Right kidney (tissue), 1 donor: ENCODE measurements at regions not wholly inside any gene's neighbourhood (a gene's known extent, or its start where the extent isn't known, plus 50 kb on each side); places are given as distances from the start of the nearest gene placed in this dataset.

Experiments used
- DNase-seq: peaks from one replicate; pipeline ENCODE4 v3.0.0-alpha.2; 2016

DNA sequence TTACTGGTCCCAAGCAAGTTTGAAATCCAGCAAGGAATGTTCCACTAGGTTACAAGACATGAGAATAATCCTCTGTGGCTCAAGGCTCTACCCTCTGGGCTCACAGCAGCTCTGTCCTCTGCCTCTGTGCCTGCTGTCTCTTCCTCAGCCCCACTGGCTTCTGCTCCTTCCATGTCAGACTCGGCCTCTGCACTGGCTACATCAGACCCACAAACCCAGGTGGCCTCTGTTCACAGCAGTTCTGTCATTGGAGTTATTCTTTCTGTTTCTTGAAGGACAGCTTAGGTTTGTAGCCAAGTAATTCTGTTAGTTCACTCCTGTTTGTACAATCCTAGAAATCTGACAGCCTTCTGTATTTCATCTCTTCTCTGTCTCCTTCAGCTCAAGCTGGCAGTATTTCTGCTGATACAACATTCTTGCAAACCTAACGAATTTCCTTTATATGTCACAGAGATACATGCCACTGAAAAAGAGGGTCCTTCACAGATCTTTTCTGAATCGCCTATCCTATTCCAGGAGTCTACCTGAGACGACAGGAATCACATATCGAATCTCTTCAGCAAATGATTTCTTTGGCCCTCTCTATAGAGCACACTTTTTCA lies 227.8 kb upstream of the PLSCR5 start:
- no peak for DNase-seq

DNA sequence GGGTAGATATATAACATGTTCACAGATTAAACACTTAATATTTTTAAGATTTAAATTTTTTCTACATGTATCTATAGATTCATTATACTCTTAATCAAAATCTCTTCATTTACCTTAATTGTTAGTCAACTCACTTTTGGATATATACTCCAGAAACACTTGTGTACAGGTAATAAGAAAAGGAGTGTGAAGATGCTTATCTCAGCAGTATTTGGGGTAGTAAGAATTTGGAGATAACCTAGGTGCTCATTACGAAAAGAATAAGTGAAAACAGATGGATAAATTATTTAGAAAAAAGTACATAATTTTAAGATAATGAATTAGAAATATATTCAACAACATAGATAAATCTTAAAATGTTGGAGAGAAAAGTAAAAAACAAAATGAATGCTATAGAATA lies 226.5 kb upstream of the PLSCR5 start:
- DNase-seq: no peak

DNA sequence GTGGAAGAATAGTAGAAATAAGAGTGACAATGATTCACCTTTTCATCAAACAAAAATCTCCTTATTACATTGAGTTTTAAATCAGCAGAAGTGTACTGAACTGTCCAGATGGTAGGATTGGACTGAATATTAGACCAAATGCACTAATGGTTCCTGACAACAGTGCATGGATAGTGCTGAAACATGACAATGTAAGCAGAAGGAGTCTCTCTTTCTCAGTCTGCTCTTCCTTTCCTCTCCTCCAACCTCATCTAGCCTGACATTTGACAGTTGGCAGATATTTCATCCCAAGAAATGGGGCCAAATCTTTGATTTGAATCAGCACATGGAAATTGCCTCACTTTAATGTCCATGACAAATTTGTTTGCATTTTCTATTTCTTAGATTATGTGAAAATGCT lies 225.1 kb upstream of the PLSCR5 start:
- DNase-seq: no peak

DNA sequence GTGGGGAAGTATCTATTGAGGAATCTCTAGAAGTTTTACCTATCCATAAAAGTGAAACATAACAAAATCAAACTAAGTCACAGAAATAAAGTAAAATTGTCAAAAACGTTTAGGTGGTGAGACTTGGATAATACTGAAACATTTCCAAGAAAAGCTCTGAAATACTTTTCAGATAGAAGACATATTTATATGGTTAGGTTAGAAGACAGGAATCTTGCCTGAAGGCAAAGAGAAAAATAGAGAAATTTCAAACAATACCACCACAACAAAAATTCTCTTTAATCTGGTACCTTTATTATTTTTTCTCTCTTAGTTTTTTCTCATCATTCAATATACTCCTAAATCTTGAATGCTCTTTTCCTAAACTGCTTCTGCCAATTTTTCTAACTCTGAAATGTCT lies 222.7 kb upstream of the PLSCR5 start:
- DNase-seq: no peak

- no peak for DNase-seq
Observed at GRCh38 chr3:146823622-146824021, 218.5 kb upstream of the PLSCR5 start.

- DNase-seq: no peak
Observed at GRCh38 chr3:146818866-146819265, 213.7 kb upstream of the PLSCR5 start.

- DNase-seq: no peak
Observed at GRCh38 chr3:146818301-146818700, 213.2 kb upstream of the PLSCR5 start.

DNA sequence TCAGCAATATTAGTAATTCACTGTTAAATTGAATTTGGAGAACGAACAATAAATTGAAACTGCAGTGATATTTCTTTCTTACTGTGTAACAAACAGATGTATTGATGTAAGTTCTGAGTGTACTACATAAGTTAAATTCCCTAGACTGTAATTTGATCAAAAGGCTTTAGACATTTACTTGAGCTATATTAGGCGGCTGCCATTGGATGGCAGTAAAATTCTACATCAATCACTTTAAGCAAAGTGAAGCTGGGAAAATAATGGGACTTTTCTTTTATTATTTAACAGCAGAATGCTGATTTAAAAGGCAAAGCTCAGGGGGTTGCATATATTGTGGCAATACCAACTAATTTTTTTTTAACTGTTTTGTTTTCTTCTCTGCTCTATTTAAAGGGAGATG lies 212.6 kb upstream of the PLSCR5 start:
- DNase-seq: no peak

DNA sequence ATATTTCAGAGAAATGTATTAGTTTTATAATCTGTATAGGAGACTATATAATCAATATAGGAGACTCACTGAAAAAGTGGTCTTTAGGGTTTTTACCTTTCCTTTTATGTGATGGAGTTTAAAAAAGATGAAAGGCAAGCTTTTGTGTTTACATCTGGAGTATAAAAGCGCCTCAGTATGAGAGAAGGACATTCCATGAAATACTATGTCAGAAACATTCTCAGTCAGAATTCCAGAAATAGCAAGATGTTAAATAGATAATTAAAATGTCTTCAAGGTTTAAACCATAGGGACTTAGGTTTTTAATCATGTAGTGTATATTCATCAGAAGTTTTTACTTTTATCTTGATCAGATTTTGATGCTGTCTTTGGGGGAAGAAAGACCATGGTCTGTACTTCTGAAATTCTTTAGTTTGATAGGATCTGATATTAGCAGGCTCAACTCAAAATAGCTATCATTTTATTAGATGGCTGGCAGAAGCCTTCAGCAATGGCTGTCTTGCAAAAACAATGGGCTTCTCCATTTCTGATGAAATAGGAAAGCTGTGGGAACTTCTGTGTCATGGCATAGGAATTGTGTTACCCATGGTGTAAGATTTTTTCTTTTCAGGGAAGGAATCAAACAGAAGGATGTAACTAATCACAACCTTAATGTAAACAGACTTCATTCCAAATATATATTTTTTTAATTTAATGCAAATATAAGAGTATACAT lies 209.6 kb upstream of the PLSCR5 start:
- no peak for DNase-seq

- no peak for DNase-seq
Observed at GRCh38 chr3:146813496-146813895, 208.3 kb upstream of the PLSCR5 start.

GRCh38 chr3:146803745-146804144 lies 198.6 kb upstream of the PLSCR5 start:
- DNase-seq: peak; percentile 10

GRCh38 chr3:146801492-146801891 lies 196.3 kb upstream of the PLSCR5 start:
- DNase-seq: no peak

GRCh38 chr3:146800484-146800883 lies 195.3 kb upstream of the PLSCR5 start:
- DNase-seq: no peak

GRCh38 chr3:146796078-146796477 lies 190.9 kb upstream of the PLSCR5 start:
- DNase-seq: no peak

DNA sequence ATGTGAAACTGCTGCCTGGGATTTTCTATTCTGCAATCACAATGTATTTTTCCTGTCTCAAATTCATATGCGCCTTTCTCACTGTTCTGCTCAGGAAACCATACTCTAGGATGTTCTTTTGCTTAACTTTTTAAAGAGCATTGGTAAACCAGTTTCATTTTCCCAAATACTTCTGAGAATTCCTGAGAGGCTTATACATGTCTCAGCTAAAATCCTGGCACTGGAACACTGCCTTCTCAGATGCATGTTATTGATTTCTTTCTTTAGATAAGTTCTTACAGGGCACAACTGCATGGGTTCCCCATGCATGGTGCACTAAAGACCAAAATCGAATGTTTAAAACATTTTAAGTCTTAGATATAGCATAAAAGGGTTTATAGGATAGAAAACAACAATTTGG lies 178.3 kb upstream of the PLSCR5 start:
- no peak for DNase-seq

- no peak for DNase-seq
Observed at GRCh38 chr3:146781606-146782005, 176.5 kb upstream of the PLSCR5 start.

DNA sequence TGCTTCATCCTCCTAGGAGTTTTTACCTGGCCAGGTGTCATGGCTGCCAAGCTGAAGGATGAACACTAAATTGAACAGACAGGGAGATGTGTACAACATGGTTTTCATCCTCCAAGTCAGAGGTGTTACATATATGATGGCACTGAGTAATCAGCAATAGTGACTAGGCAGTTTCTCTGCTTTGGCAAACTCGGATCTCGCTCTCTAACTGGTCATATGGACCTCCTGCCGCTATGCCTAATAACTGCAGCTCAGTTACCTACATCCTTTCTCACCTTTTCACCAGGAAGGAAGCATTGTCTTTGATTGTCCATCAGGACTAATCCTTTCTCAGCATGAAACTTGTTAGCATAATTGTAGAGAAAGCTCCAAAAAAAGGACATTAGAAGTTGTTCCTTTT lies 175.9 kb upstream of the PLSCR5 start:
- no peak for DNase-seq

- DNase-seq: no peak
Observed at GRCh38 chr3:146780251-146780650, 175.1 kb upstream of the PLSCR5 start.

- DNase-seq: no peak
Observed at GRCh38 chr3:146777941-146778340, 172.8 kb upstream of the PLSCR5 start.

DNA sequence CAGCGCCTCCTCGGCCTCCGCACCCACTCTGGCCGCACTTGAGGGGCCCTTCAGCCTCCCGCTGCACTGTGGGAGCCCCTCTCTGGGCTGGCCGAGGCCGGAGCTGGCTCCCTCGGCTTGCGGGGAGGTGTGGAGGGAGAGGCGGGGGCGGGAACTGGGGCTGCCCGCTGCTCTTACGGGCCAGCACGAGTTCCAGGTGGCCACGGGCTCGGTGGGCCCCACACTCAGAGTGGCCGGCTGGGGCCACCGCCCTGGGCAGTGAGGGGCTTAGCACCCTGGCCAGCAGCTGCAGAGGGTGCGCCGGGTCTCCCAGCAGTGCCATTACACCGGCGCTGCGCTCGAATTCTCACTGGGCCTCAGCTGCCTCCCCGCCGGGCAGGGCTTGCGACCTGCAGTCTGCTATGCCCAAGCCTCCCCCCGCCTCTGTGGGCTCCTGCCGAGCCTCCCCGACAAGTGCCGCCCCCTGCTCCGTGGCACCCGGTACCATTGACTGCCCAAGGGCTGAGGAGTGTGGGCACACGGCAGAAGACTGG lies 167.1 kb upstream of the PLSCR5 start:
- no peak for DNase-seq

DNA sequence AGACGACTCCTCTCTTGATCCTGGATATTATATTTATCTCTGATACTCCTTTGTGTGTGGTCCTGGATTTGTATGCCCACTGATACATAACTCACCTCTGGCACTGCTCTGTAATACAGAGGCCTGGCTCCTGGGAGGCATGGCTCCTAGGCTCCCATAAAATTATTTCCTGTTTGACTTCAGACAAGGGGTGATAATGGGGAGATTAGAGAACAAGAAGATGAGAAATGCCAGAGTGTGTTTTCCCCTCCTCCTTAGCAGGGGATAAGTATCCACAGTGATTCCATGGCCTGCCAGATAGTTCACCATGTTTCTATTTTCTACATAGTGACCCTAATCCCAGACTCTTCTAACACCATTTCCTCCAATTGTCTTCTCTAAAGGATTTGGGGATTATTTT lies 165.7 kb upstream of the PLSCR5 start:
- no peak for DNase-seq

- DNase-seq: no peak
Observed at GRCh38 chr3:146770301-146770700, 165.2 kb upstream of the PLSCR5 start.

GRCh38 chr3:146757759-146758158 lies 152.6 kb upstream of the PLSCR5 start:
- DNase-seq: no peak

DNA sequence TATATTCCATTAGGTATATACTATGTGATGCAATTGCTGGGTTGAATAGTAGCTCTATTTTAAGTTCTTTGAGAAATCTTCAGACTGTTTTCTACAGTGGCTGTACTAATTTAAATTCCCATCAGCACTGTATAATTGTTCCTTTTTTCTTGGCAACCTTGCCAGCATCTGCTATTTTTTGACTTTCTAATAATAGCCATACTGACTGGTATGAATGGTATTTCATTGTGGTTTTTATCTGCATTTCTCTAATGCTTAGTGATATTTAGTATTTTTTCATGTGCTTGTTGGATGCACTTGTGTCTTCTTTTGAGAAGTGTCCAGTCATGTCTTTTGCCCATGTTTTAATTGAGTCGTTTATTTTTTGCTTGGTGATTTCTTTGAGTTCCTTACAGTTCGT lies 145.1 kb upstream of the PLSCR5 start:
- DNase-seq: no peak
